ENCODE measurements at regions not wholly inside any gene's neighbourhood (a gene's known extent, or its start where the extent isn't known, plus 50 kb on each side); places are given as distances from the start of the nearest gene placed in this dataset.
A peak's percentile ranks its signal among the peaks of the same experiment; 100 is the strongest.

- TF ChIP-seq POLR2A (IDR thresholded peaks at IDR 0.05) = no peak
- no peak for TF ChIP-seq CTCF (IDR thresholded peaks at IDR 0.05)
- peak overlapping the region; percentile 5 to 66 (median 48) for H3K4me3 ChIP-seq
- no peaks in the 10 kb centered on the region for H3K9me3 ChIP-seq
- peak; percentile 45 to 77 (median 68) for DNase-seq
- H3K4me1 ChIP-seq = peaks cover 0 to 16% (median 0%) of the 10 kb centered on the region in 12 donors
- no peaks in the 10 kb centered on the region for H3K36me3 ChIP-seq
- ATAC-seq = peak in 3 of 4 donors; percentile 87 to 92 (median 87)
- WGBS, 4 donors = 9 to 27% (median 16%) methylated on average over 29 of the region's 29 CpGs
- peak overlapping the region in 11 of 12 donors; percentile 31 to 91 (median 57) for H3K27ac ChIP-seq
- intact Hi-C loops (cut with DNase I) = no loop called here
- H3K27me3 ChIP-seq = peaks cover 0 to 11% (median 0%) of the 10 kb centered on the region in 9 donors
These were observed 60.0 kb upstream of the BTN3A2 start for GRCh38 chr6:26304797-26305640.

GRCh38 chr6:26305641-26305969 lies 59.4 kb upstream of the BTN3A2 start:
- intact Hi-C loops (cut with DNase I) = no loop called here
- peak overlapping the region in 7 of 12 donors; percentile 48 to 66 (median 52) for H3K4me3 ChIP-seq

GRCh38 chr6:26306232-26306631 lies 58.8 kb upstream of the BTN3A2 start:
- no peak for DNase-seq
- ATAC-seq = no peak
- intact Hi-C loops (cut with DNase I) = no loop called here
- Histone ChIP-seq H3K27ac (no peak overlapping the region), H3K9me3 (no peaks in the 10 kb centered on the region), H3K36me3 (no peaks in the 10 kb centered on the region), H3K4me1 (peaks cover 0 to 20% (median 0%) of the 10 kb centered on the region in 12 donors), H3K27me3 (no peaks in the 10 kb centered on the region), H3K4me3 (no peak overlapping the region)
- no peak for TF ChIP-seq POLR2A (IDR thresholded peaks at IDR 0.05)
- no peak for TF ChIP-seq CTCF (IDR thresholded peaks at IDR 0.05)
- 93 to 99% (median 97%) methylated on average over 3 of the region's 3 CpGs for WGBS, 4 donors

More at GRCh38 chr6:26305641-26305969, 59.4 kb upstream of the BTN3A2 start:
- Histone ChIP-seq H3K9me3 (no peaks in the 10 kb centered on the region), H3K27me3 (peaks cover 0 to 5% (median 0%) of the 10 kb centered on the region in 9 donors), H3K36me3 (no peaks in the 10 kb centered on the region), H3K27ac (peak overlapping the region in 5 of 12 donors; percentile 44 to 91 (median 57)), H3K4me1 (peaks cover 0 to 16% (median 0%) of the 10 kb centered on the region in 12 donors)
- DNase-seq = no peak
- WGBS, 4 donors = 47 to 56% (median 54%) methylated on average over 3 of the region's 3 CpGs
- no peak for ATAC-seq
- no peak for TF ChIP-seq CTCF (IDR thresholded peaks at IDR 0.05)
- no peak for TF ChIP-seq POLR2A (IDR thresholded peaks at IDR 0.05)

GRCh38 chr6:26307850-26308249 lies 57.1 kb upstream of the BTN3A2 start:
- TF ChIP-seq POLR2A (IDR thresholded peaks at IDR 0.05) (no peak), CTCF (IDR thresholded peaks at IDR 0.05) (no peak)
- no peak for ATAC-seq

More at GRCh38 chr6:26307850-26308249, 57.1 kb upstream of the BTN3A2 start:
- no peaks in the 10 kb centered on the region for H3K27me3 ChIP-seq
- intact Hi-C loops (cut with DNase I) = no loop called here
- H3K27ac ChIP-seq = no peak overlapping the region
- peaks cover 0 to 36% (median 7%) of the 10 kb centered on the region in 12 donors for H3K4me1 ChIP-seq
- no peak overlapping the region for H3K4me3 ChIP-seq
- H3K9me3 ChIP-seq = no peaks in the 10 kb centered on the region
- no peaks in the 10 kb centered on the region for H3K36me3 ChIP-seq
- DNase-seq = no peak
